ENCODE measurements at regions not wholly inside any gene's neighbourhood (a gene's known extent, or its start where the extent isn't known, plus 50 kb on each side); places are given as distances from the start of the nearest gene placed in this dataset.

DNA sequence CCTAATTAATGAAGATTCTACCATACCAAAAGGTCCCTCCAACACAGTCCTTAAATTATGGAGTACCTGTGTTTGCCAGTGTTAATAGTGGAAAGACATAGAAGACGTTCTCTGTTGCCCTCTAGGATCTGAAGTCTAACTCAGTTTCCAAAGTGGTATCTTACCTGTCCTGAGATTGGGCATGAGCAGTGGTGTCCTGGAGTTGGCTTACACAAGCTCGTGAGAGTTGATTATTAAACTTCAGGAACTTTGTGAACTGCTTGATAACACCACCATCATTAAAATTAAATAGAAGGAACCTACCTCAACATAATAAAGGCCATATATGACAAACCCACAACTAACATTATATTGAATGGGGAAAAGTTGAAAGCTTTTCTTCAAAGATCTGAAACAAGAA is 60.9 kb upstream of the SMARCA2 start:
- DNase-seq: no peak
- intact Hi-C loops (cut with DNase I): no loop called here
- Histone ChIP-seq H3K27me3 (no peaks in the 10 kb centered on the region), H3K36me3 (no peaks in the 10 kb centered on the region), H3K4me3 (no peak overlapping the region), H3K4me1 (no peaks in the 10 kb centered on the region), H3K9me3 (no peaks in the 10 kb centered on the region), H3K27ac (no peak overlapping the region), H3K9ac (ENCODE audit: low read depth in 2 of 2, low read length in 2 of 2) (no peak overlapping the region)
- TF ChIP-seq, protein P1, sequence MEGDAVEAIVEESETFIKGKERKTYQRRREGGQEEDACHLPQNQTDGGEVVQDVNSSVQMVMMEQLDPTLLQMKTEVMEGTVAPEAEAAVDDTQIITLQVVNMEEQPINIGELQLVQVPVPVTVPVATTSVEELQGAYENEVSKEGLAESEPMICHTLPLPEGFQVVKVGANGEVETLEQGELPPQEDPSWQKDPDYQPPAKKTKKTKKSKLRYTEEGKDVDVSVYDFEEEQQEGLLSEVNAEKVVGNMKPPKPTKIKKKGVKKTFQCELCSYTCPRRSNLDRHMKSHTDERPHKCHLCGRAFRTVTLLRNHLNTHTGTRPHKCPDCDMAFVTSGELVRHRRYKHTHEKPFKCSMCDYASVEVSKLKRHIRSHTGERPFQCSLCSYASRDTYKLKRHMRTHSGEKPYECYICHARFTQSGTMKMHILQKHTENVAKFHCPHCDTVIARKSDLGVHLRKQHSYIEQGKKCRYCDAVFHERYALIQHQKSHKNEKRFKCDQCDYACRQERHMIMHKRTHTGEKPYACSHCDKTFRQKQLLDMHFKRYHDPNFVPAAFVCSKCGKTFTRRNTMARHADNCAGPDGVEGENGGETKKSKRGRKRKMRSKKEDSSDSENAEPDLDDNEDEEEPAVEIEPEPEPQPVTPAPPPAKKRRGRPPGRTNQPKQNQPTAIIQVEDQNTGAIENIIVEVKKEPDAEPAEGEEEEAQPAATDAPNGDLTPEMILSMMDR (IDR thresholded peaks at IDR 0.05): no peak

DNA sequence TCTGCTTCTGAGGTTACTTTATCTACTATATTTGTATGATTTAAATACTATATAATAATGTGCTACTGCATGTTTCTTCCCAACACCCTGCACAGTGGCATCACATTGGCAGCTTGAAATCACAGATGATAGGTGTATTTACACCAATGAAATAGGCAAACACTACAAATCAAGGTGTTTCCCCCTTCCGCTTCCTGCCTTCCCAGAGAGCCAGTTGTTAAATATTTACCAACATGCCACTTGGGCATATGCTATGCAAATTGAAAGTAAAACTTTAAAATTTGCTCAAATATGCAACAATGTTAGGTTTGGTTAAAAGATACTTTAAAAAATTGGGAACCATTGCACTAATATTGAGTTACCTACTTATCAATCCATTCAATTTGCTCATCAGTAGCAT is 58.2 kb upstream of the SMARCA2 start:
- H3K4me3 ChIP-seq: no peak overlapping the region
- no peak overlapping the region for H3K27ac ChIP-seq
- H3K27me3 ChIP-seq: no peaks in the 10 kb centered on the region
- no peaks in the 10 kb centered on the region for H3K36me3 ChIP-seq
- intact Hi-C loops (cut with DNase I): no loop called here
- no peak overlapping the region for H3K9ac ChIP-seq (ENCODE audit: low read depth in 2 of 2, low read length in 2 of 2)
- TF ChIP-seq, protein P1 (IDR thresholded peaks at IDR 0.05): no peak
- no peak for DNase-seq
- no peaks in the 10 kb centered on the region for H3K9me3 ChIP-seq
- no peaks in the 10 kb centered on the region for H3K4me1 ChIP-seq

DNA sequence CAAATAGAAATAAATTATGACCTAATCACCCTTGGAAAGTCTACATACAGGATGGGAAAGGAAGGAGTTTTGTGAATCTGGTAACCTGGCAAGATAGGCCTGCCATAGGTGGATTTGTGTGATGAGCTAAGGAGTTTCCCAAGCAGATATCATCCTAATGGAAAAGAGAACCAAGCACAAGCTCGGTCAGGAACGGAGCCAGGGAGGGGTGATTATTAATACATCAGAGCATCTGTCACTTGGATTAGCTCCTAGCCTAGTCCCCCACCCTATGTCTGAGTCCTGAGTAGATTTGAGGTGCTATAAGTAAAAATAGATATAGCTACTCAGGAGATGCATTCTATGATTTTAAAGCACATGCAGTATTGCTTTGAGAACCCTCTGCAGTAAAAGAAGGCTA is 57.3 kb upstream of the SMARCA2 start:
- H3K27me3 ChIP-seq: no peaks in the 10 kb centered on the region
- H3K36me3 ChIP-seq: no peaks in the 10 kb centered on the region
- no peak overlapping the region for H3K27ac ChIP-seq
- intact Hi-C loops (cut with DNase I): no loop called here
- TF ChIP-seq, protein P1 (IDR thresholded peaks at IDR 0.05): no peak
- H3K4me3 ChIP-seq: no peak overlapping the region
- H3K9me3 ChIP-seq: no peaks in the 10 kb centered on the region
- H3K9ac ChIP-seq (ENCODE audit: low read depth in 2 of 2, low read length in 2 of 2): no peak overlapping the region
- no peaks in the 10 kb centered on the region for H3K4me1 ChIP-seq
- no peak for DNase-seq

DNA sequence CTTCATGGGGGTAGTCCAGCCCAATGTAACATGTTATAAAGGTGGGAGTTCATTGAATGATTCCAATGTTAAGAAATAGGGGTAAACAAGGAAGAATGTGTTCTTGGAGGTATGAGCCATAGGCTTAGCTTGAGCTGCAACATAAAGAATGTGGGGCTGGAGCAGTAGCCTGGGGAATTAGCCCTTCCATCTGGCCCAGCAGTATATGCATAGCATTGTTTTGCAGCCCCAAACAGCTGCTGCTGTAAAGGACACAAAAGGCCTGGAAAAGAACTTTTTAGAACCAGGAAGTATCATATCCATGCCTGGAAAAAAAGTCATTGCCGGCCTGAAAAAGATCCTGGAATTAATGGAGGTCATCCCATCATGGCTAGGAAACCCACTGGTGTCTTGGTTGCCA is 55.8 kb upstream of the SMARCA2 start:
- TF ChIP-seq, protein P1 (IDR thresholded peaks at IDR 0.05): no peak
- no peaks in the 10 kb centered on the region for H3K27me3 ChIP-seq
- H3K9me3 ChIP-seq: no peaks in the 10 kb centered on the region
- H3K36me3 ChIP-seq: no peaks in the 10 kb centered on the region
- no peak overlapping the region for H3K4me3 ChIP-seq
- intact Hi-C loops (cut with DNase I): no loop called here
- no peak overlapping the region for H3K9ac ChIP-seq (ENCODE audit: low read depth in 2 of 2, low read length in 2 of 2)
- H3K27ac ChIP-seq: no peak overlapping the region
- no peaks in the 10 kb centered on the region for H3K4me1 ChIP-seq
- no peak for DNase-seq

DNA sequence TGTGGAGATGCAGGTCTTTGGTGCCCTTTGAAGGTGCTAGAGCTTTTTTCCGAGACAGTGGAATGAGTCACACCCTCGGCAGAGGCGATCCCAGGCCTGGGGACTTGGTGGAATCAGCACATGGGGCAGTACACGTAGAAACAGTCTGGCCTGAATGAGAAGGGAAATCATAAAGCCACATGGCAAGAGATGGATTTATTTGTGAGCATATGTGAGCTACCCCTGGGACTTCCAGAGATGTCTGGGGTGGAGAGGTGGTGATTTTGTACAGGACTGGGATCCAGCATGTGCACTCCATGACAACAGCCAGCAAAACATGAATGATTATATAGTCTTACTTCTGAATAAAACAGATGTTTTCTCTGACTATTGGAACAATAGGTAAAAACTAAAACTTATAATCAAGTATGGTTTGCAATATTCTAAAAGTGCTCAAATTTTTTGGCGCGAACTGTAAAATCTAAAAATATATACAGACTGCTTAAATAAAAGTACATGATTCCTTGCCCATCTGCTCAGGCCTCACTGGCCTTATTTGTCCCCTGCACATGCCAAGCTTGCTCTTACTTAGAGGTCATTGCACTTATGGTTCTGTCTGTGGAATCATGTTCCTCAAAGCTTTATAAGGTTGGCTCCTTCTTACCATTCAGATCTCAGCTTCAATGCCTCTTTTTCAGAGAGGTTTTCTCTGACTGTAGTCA is 54.7 kb upstream of the SMARCA2 start:
- Histone ChIP-seq H3K4me1 (no peaks in the 10 kb centered on the region), H3K9me3 (no peaks in the 10 kb centered on the region), H3K4me3 (no peak overlapping the region), H3K27ac (no peak overlapping the region), H3K36me3 (no peaks in the 10 kb centered on the region), H3K27me3 (no peaks in the 10 kb centered on the region), H3K9ac (ENCODE audit: low read depth in 2 of 2, low read length in 2 of 2) (no peak overlapping the region)
- intact Hi-C loops (cut with DNase I): no loop called here
- TF ChIP-seq, protein P1 (IDR thresholded peaks at IDR 0.05): no peak
- DNase-seq: no peak

Measured in colonic mucosa (tissue), 4 donors.